PC-3 (cell line): ENCODE measurements at regions not wholly inside any gene's neighbourhood (a gene's known extent, or its start where the extent isn't known, plus 50 kb on each side); places are given as distances from the start of the nearest gene placed in this dataset.

Source experiments
- ATAC-seq: fragments of 200-7000 bp; cut with Tn5 transposase; 2 replicates; pipeline ENCODE4 v1.9.1; 2020; ENCODE audit warnings: mild to moderate bottlenecking, moderate library complexity
- BruUV-seq: library from RNA; stranded (reverse); fragments of 400-500 nt; replicated peaks from 2 replicates; lab custom pipeline; 2021; lab: Mats Ljungman, UMichigan
- CTCF ChIA-PET: fragments of 300-600 bp; sonication (Branson Sonifier 250); formaldehyde crosslinking; loops from one replicate; lab custom pipeline; 2022; ENCODE audit warnings: antibody characterized with exemption; lab: Charles Lee
- POLR2A ChIA-PET: fragments of 300-600 bp; sonication (Branson Sonifier 250); formaldehyde crosslinking; loops from one replicate; lab custom pipeline; 2022; ENCODE audit warnings: antibody characterized with exemption; ENCODE audit not compliant: unreplicated experiment; lab: Charles Lee
- DNase-seq: peaks from one replicate; pipeline ENCODE4 v3.0.0-alpha.2; 2015
- H2AFZ ChIP-seq: fragments of 300-600 bp; sonication (generic); 2 replicates; pipeline ENCODE4 v1.6.0; 2016; ENCODE audit warnings: antibody characterized with exemption, low read length
- H3F3A ChIP-seq: fragments of 300-600 bp; sonication (generic); one replicate; pipeline ENCODE4 v1.6.0; 2017; ENCODE audit warnings: antibody characterized with exemption, low read length, control low read depth, mild to moderate bottlenecking; ENCODE audit not compliant: unreplicated experiment
- H3K27ac ChIP-seq: fragments of 300-600 bp; sonication (generic); 2 replicates; pipeline ENCODE4 v1.5.1; 2016; ENCODE audit warnings: mild to moderate bottlenecking, low read length
- H3K27me3 ChIP-seq: fragments of 300-600 bp; sonication (generic); 2 replicates; pipeline ENCODE4 v1.6.1; 2016; ENCODE audit warnings: low read length, mixed read lengths
- H3K36me3 ChIP-seq: fragments of 300-600 bp; sonication (generic); 2 replicates; pipeline ENCODE4 v1.6.1; 2016; ENCODE audit warnings: low read depth, mixed run types, low read length, mixed read lengths
- H3K4me1 ChIP-seq: fragments of 300-600 bp; sonication (generic); 2 replicates; pipeline ENCODE4 v1.5.1; 2016; ENCODE audit warnings: low read length; ENCODE audit not compliant: insufficient read depth
- H3K4me2 ChIP-seq: fragments of 300-600 bp; sonication (generic); 2 replicates; pipeline ENCODE4 v1.6.0; 2016; ENCODE audit warnings: low read length
- H3K4me3 ChIP-seq: fragments of 300-600 bp; sonication (generic); 2 replicates; pipeline ENCODE4 v1.5.1; 2016; ENCODE audit warnings: mild to moderate bottlenecking, low read length, mixed read lengths
- H3K79me2 ChIP-seq: fragments of 300-600 bp; sonication (generic); 2 replicates; pipeline ENCODE4 v1.6.1; 2017; ENCODE audit warnings: low read length, mixed read lengths
- H3K9ac ChIP-seq: fragments of 300-600 bp; sonication (generic); 2 replicates; pipeline ENCODE4 v1.6.0; 2016; ENCODE audit warnings: mild to moderate bottlenecking, low read length
- H3K9me2 ChIP-seq: fragments of 300-600 bp; sonication (generic); replicated peaks from 2 replicates; pipeline ENCODE4 v1.6.1; 2016; ENCODE audit warnings: mixed run types, low read length, mixed read lengths
- H3K9me3 ChIP-seq: fragments of 300-600 bp; sonication (generic); 2 replicates; pipeline ENCODE4 v1.6.1; 2016; ENCODE audit warnings: low read length, mixed read lengths
- H4K20me1 ChIP-seq: fragments of 300-600 bp; sonication (generic); 2 replicates; pipeline ENCODE4 v1.6.1; 2016; ENCODE audit warnings: low read length, mixed read lengths
- CTCF ChIP-seq: fragments of 300-600 bp; sonication (generic); conservative IDR thresholded peaks from 2 replicates; pipeline ENCODE4 v1.5.1; 2017; ENCODE audit warnings: antibody characterized with exemption, low read depth, mild to moderate bottlenecking, low read length
- EZH2 ChIP-seq: fragments of 300-600 bp; sonication (generic); IDR thresholded peaks from one replicate; pipeline ENCODE4 v1.6.1; 2017; ENCODE audit warnings: antibody characterized with exemption, mild to moderate bottlenecking, low read length; ENCODE audit not compliant: unreplicated experiment
- EZH2phosphoT487 ChIP-seq: fragments of 300-600 bp; sonication (generic); IDR thresholded peaks from 2 replicates; pipeline ENCODE4 v1.6.1; 2018; ENCODE audit warnings: mild to moderate bottlenecking, antibody characterized with exemption, low read length, borderline replicate concordance
- intact Hi-C: fragments of 100-400 bp; cut with micrococcal nuclease; formaldehyde crosslinking; loops from 2 replicates; pipeline ENCODE4 v1.9.0; 2023

- H4K20me1 ChIP-seq = no peaks in the 10 kb centered on the region
- no peaks in the 10 kb centered on the region for H3K9me3 ChIP-seq
- no peaks in the 10 kb centered on the region for H3K36me3 ChIP-seq
- BruUV-seq = no TSS peak
- DNase-seq = no peak
- H3K4me1 ChIP-seq = no peaks in the 10 kb centered on the region
- intact Hi-C loops = no loop called here
- H3K27ac ChIP-seq = no peak overlapping the region
- H2AFZ ChIP-seq = no peak overlapping the region
- H3K4me2 ChIP-seq = no peak overlapping the region
- H3K9ac ChIP-seq = no peak overlapping the region
- ATAC-seq = no peak
- no peaks in the 10 kb centered on the region; the same call in 1 of the 2 replicates for H3K27me3 ChIP-seq
- H3K79me2 ChIP-seq = no peaks in the 10 kb centered on the region
- H3K4me3 ChIP-seq = no peak overlapping the region
- TF ChIP-seq EZH2phosphoT487 = no peak
- TF ChIP-seq CTCF = no peak
- TF ChIP-seq EZH2 = no peak
- CTCF ChIA-PET = no interaction called here
- POLR2A ChIA-PET = no interaction called here
- no peaks in the 10 kb centered on the region for H3K9me2 ChIP-seq
- no peaks in the 10 kb centered on the region for H3F3A ChIP-seq
Measured at GRCh38 chr5:111589316-111589715, 77.0 kb upstream of the STARD4 start.

DNA sequence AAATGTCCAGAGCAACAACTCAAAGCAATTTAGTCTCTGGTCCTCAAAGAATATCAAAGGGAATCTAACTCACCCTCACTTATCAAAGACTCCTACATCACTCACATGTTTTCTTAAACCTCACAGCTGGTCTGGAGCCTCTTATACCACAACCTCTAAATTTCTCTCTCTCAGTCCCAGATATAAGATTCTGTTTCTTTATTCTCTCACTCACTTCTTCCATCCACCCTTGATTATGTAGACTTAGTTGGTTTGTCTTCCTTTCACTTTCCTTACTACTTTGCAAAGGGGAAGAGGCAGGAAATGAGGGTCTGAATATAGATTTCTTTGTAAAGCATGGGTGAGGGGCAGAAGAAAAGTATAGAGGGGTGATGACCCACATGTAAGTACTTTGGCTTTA, 75.4 kb upstream of the STARD4 start:
- H3K9me2 ChIP-seq = no peaks in the 10 kb centered on the region
- H3F3A ChIP-seq = no peaks in the 10 kb centered on the region
- no peaks in the 10 kb centered on the region for H4K20me1 ChIP-seq
- intact Hi-C loops = no loop called here
- no TSS peak for BruUV-seq
- no peaks in the 10 kb centered on the region for H3K4me1 ChIP-seq
- no peak overlapping the region for H3K9ac ChIP-seq
- no peaks in the 10 kb centered on the region for H3K79me2 ChIP-seq
- H3K4me3 ChIP-seq = no peak overlapping the region
- no peaks in the 10 kb centered on the region for H3K36me3 ChIP-seq
- ATAC-seq = no peak
- H2AFZ ChIP-seq = no peak overlapping the region
- H3K4me2 ChIP-seq = no peak overlapping the region
- H3K27me3 ChIP-seq = no peaks in the 10 kb centered on the region; the same call in 1 of the 2 replicates
- H3K9me3 ChIP-seq = no peaks in the 10 kb centered on the region
- TF ChIP-seq EZH2 = no peak
- TF ChIP-seq EZH2phosphoT487 = no peak
- no peak for TF ChIP-seq CTCF
- ChIA-PET POLR2A (no interaction called here), CTCF (no interaction called here)
- H3K27ac ChIP-seq = no peak overlapping the region
- DNase-seq = no peak

DNA sequence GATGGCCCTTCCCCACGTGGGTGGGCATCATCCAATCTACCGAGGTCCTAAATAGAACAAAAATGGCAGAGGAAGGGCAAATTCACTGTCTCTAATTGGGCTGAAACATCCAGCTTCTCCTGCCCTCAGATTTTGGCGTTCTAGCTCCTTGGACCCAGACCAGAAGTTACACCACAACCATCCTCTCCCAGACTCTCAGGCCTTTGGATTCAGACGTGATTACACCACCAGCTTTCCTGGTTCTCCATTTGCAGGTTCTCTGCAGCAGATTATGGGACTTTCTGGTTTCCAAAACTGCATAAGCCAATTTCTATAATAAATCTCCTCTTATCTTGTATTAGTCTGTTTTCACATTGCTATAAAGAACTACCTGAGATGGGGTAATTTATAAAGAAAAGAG, 73.6 kb upstream of the STARD4 start:
- Histone ChIP-seq H3K9me3 (no peaks in the 10 kb centered on the region), H3K27me3 (no peaks in the 10 kb centered on the region; the same call in 1 of the 2 replicates), H3K9me2 (no peaks in the 10 kb centered on the region), H3K9ac (no peak overlapping the region), H3K79me2 (no peaks in the 10 kb centered on the region), H2AFZ (no peak overlapping the region), H3K36me3 (no peaks in the 10 kb centered on the region), H3K27ac (no peak overlapping the region), H4K20me1 (no peaks in the 10 kb centered on the region), H3K4me2 (no peak overlapping the region), H3K4me3 (no peak overlapping the region), H3F3A (no peaks in the 10 kb centered on the region), H3K4me1 (no peaks in the 10 kb centered on the region)
- ChIA-PET POLR2A (interaction anchor here (0.6 kb wide), 1 partner anchor 245 kb away, joined by 3 read pairs; no protein-coding TSS in a partner anchor), CTCF (no interaction called here)
- DNase-seq (no peak), ATAC-seq (no peak)
- intact Hi-C loops = no loop called here
- TF ChIP-seq EZH2phosphoT487 (no peak), EZH2 (no peak), CTCF (no peak)
- no TSS peak for BruUV-seq
